ENCODE measurements at regions not wholly inside any gene's neighbourhood (a gene's known extent, or its start where the extent isn't known, plus 50 kb on each side); places are given as distances from the start of the nearest gene placed in this dataset.

- peak in 2 of 7 experiments; percentile 12 to 13 for TF ChIP-seq CTCF (IDR thresholded peaks at IDR 0.05)
- TF ChIP-seq POLR2A (IDR thresholded peaks at IDR 0.05), result no peak
Measured at GRCh38 chr2:122019724-122020123, 264.3 kb downstream of the TSN start.

Data from body of pancreas (tissue), 4 donors.